Kidney epithelial cell (primary cell): ENCODE measurements at regions not wholly inside any gene's neighbourhood (a gene's known extent, or its start where the extent isn't known, plus 50 kb on each side); places are given as distances from the start of the nearest gene placed in this dataset.

ENCODE experiments used
- DNase-seq: peaks from one replicate; pipeline ENCODE4 v3.0.0-alpha.2; 2010; ENCODE audit warnings: low read depth
- H3K27me3 ChIP-seq: 2 replicates; pipeline ENCODE4 v1.6.0; 2011; ENCODE audit warnings: low read length; ENCODE audit not compliant: control insufficient read depth, insufficient read depth
- H3K36me3 ChIP-seq: 2 replicates; pipeline ENCODE4 v1.5.1; 2011; ENCODE audit warnings: low read length; ENCODE audit not compliant: control insufficient read depth, insufficient read depth
- H3K4me3 ChIP-seq: 2 replicates; pipeline ENCODE4 v1.5.1; 2011; ENCODE audit warnings: low read depth, mild to moderate bottlenecking, control low read depth, low read length
- CTCF ChIP-seq: IDR thresholded peaks from 2 replicates; pipeline ENCODE4 v1.5.1; 2011; ENCODE audit warnings: mild to moderate bottlenecking, moderate library complexity, low read length, control low read depth, inconsistent platforms; ENCODE audit not compliant: insufficient read depth, poor library complexity, severe bottlenecking

DNA sequence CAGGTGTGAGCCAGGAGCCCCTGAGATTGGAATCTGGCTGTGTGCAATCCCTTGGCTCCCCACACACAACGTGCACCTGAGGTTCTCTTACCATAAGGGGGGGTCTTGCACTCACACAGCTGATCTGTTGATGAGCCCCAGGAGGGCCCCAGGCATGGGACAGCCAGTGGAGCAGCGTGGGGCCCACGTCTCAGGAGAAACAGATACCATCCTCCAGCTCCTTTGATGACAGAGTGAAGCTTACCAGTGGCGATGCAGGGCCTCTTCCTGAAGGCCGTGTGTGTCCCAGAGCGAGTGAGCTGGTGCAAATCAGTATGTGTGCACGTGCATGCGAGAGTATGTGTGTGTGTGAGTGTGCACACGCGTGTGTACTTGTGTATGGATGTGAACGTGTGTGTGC lies 287.4 kb downstream of the IRX1 start:
- TF ChIP-seq CTCF = no peak

GRCh38 chr5:3886524-3887451 lies 291.2 kb downstream of the IRX1 start:
- no peak for TF ChIP-seq CTCF
- Histone ChIP-seq H3K36me3 (no peaks in the 10 kb centered on the region), H3K4me3 (no peak overlapping the region), H3K27me3 (no peaks in the 10 kb centered on the region)
- no peak for DNase-seq

More for the DNA sequence above, 287.4 kb downstream of the IRX1 start:
- H3K4me3 ChIP-seq = no peak overlapping the region
- no peak for DNase-seq
- no peaks in the 10 kb centered on the region for H3K27me3 ChIP-seq
- no peaks in the 10 kb centered on the region for H3K36me3 ChIP-seq

DNA sequence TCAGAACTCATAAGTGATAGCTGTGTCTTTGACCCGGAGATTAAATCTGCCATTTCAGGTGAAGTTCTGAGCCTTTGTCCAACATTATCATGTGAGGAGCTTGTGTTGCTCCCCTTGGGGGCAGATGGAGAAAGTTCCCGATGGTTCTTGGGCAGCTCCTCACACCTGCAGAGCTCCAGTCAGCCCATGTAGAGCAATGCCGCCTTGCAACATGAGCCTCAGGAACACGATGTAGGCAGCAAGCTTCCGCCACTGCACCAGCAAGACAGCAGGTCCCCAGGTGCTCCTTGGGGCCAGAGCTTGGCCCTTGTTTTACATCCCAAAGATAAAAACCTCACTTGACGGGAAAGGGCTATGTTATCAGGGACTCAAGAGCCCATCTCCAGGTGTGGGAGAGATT lies 292.7 kb downstream of the IRX1 start:
- H3K27me3 ChIP-seq = no peaks in the 10 kb centered on the region
- no peak overlapping the region for H3K4me3 ChIP-seq
- no peaks in the 10 kb centered on the region for H3K36me3 ChIP-seq
- no peak for DNase-seq
- no peak for TF ChIP-seq CTCF

DNA sequence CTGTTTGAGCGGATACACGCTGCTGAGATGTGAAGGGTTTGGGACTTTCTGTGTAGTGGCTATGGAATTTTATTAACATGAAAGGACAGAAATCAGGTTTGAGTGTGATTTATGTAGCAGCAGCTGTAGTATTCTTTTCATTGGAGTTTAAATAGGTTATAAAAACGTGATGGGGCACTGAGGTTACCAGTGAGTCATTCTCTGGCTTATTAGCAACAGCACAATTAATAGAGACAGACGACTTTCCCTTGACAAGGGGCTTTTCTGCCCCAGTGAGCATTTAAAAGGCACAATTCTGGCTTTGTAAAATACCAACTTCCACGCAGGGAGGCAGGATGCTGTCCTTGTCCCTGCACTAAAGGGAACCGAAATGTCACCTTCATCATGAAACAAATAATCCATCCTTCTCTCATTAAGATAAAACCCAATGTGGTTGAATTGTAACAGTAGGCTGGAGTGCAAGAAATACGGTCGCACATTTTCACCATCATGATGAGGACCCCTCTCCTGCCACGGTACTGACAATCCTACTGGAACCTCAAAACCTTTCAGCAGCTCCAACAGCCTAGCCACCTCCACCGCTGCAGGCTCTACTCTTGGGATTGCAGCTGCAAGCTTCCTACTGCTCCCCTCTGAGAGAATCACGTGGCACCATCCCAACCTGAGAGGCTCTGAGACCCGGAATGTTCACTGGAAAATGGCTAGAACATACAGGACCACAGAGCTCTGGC lies 293.9 kb downstream of the IRX1 start:
- no peak overlapping the region for H3K4me3 ChIP-seq
- no peaks in the 10 kb centered on the region for H3K27me3 ChIP-seq
- no peak for DNase-seq
- TF ChIP-seq CTCF = no peak
- H3K36me3 ChIP-seq = no peaks in the 10 kb centered on the region

- no peaks in the 10 kb centered on the region for H3K27me3 ChIP-seq
- TF ChIP-seq CTCF = no peak
- no peaks in the 10 kb centered on the region for H3K36me3 ChIP-seq
- no peak for DNase-seq
- H3K4me3 ChIP-seq = no peak overlapping the region
These were observed 295.5 kb downstream of the IRX1 start for GRCh38 chr5:3891113-3891512.

GRCh38 chr5:3893527-3893926 lies 297.9 kb downstream of the IRX1 start:
- TF ChIP-seq CTCF = no peak
- no peak for DNase-seq
- Histone ChIP-seq H3K4me3 (no peak overlapping the region), H3K36me3 (no peaks in the 10 kb centered on the region), H3K27me3 (no peaks in the 10 kb centered on the region)
